ENCODE measurements at regions not wholly inside any gene's neighbourhood (a gene's known extent, or its start where the extent isn't known, plus 50 kb on each side); places are given as distances from the start of the nearest gene placed in this dataset.
A peak's percentile ranks its signal among the peaks of the same experiment; 100 is the strongest.

- Histone ChIP-seq H3K4me1 (ENCODE audit: control insufficient read depth, insufficient read depth, low read length) (peaks cover 6% of the 10 kb centered on the region), H3K27me3 (ENCODE audit: control insufficient read depth, insufficient read depth, low read length, poor library complexity, severe bottlenecking) (no peaks in the 10 kb centered on the region), H3K27ac (ENCODE audit: low read depth, low read length) (no peak overlapping the region), H3K4me3 (ENCODE audit: low read length) (no peak overlapping the region), H3K9me3 (ENCODE audit: control insufficient read depth, low read length) (peaks cover 25% of the 10 kb centered on the region), H3K9ac (ENCODE audit: extremely low read depth, low read length, poor library complexity, severe bottlenecking) (no peak overlapping the region), H3K36me3 (ENCODE audit: control insufficient read depth, insufficient read depth, low read length) (no peaks in the 10 kb centered on the region)
- Mint-ChIP-seq H3K27ac (no peak overlapping the region), H3K36me3 (ENCODE audit: low read depth) (no peaks in the 10 kb centered on the region), H3K4me3 (no peak overlapping the region), H3K27me3 (ENCODE audit: insufficient read depth) (no peaks in the 10 kb centered on the region), H3K9me3 (peaks cover 7% of the 10 kb centered on the region), H3K4me1 (peaks cover 16% of the 10 kb centered on the region)
- 80 to 96% methylated on average over 1 of the region's 1 CpG for WGBS, 2 experiments (ENCODE audit: insufficient coverage in 1 of 2, insufficient read length in 1 of 2)
- TF ChIP-seq, protein P1, sequence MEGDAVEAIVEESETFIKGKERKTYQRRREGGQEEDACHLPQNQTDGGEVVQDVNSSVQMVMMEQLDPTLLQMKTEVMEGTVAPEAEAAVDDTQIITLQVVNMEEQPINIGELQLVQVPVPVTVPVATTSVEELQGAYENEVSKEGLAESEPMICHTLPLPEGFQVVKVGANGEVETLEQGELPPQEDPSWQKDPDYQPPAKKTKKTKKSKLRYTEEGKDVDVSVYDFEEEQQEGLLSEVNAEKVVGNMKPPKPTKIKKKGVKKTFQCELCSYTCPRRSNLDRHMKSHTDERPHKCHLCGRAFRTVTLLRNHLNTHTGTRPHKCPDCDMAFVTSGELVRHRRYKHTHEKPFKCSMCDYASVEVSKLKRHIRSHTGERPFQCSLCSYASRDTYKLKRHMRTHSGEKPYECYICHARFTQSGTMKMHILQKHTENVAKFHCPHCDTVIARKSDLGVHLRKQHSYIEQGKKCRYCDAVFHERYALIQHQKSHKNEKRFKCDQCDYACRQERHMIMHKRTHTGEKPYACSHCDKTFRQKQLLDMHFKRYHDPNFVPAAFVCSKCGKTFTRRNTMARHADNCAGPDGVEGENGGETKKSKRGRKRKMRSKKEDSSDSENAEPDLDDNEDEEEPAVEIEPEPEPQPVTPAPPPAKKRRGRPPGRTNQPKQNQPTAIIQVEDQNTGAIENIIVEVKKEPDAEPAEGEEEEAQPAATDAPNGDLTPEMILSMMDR (conservative IDR thresholded peaks at IDR 0.05) = no peak
- no peak for DNase-seq
These were observed 90.3 kb downstream of the DIRAS2 start for GRCh38 chr9:90552317-90552716.

- DNase-seq = no peak
- Histone ChIP-seq H3K36me3 (ENCODE audit: control insufficient read depth, insufficient read depth, low read length) (no peaks in the 10 kb centered on the region), H3K9ac (ENCODE audit: extremely low read depth, low read length, poor library complexity, severe bottlenecking) (no peak overlapping the region), H3K4me3 (ENCODE audit: low read length) (no peak overlapping the region), H3K27me3 (ENCODE audit: control insufficient read depth, insufficient read depth, low read length, poor library complexity, severe bottlenecking) (no peaks in the 10 kb centered on the region), H3K4me1 (ENCODE audit: control insufficient read depth, insufficient read depth, low read length) (peaks cover 6% of the 10 kb centered on the region), H3K9me3 (ENCODE audit: control insufficient read depth, low read length) (peaks cover 9% of the 10 kb centered on the region), H3K27ac (ENCODE audit: low read depth, low read length) (peak overlapping the region; percentile 74)
- H3K27me3 Mint-ChIP-seq (ENCODE audit: insufficient read depth) = no peaks in the 10 kb centered on the region
- TF ChIP-seq, protein P1 (conservative IDR thresholded peaks at IDR 0.05) = no peak
- H3K27ac Mint-ChIP-seq = no peak overlapping the region
- peaks cover 16% of the 10 kb centered on the region for H3K4me1 Mint-ChIP-seq
- H3K9me3 Mint-ChIP-seq = no peaks in the 10 kb centered on the region
- H3K36me3 Mint-ChIP-seq (ENCODE audit: low read depth) = no peaks in the 10 kb centered on the region
- WGBS, 2 experiments (ENCODE audit: insufficient coverage in 1 of 2, insufficient read length in 1 of 2) = 84 to 96% methylated on average over 4 to 7 of the region's 7 CpGs
- H3K4me3 Mint-ChIP-seq = no peak overlapping the region
These were observed 87.1 kb downstream of the DIRAS2 start for GRCh38 chr9:90555351-90556057.

- Mint-ChIP-seq H3K9me3 (no peaks in the 10 kb centered on the region), H3K27me3 (ENCODE audit: insufficient read depth) (no peaks in the 10 kb centered on the region), H3K36me3 (ENCODE audit: low read depth) (no peaks in the 10 kb centered on the region), H3K27ac (no peak overlapping the region), H3K4me1 (peaks cover 15% of the 10 kb centered on the region), H3K4me3 (no peak overlapping the region)
- no peaks in the 10 kb centered on the region for H3K9me3 ChIP-seq (ENCODE audit: control insufficient read depth, low read length)
- H3K36me3 ChIP-seq (ENCODE audit: control insufficient read depth, insufficient read depth, low read length) = no peaks in the 10 kb centered on the region
- no peak overlapping the region for H3K9ac ChIP-seq (ENCODE audit: extremely low read depth, low read length, poor library complexity, severe bottlenecking)
- no peak overlapping the region for H3K27ac ChIP-seq (ENCODE audit: low read depth, low read length)
- WGBS, 2 experiments (ENCODE audit: insufficient coverage in 1 of 2, insufficient read length in 1 of 2) = 83 to 94% methylated on average over 4 to 5 of the region's 5 CpGs
- no peak for DNase-seq
- TF ChIP-seq, protein P1 (conservative IDR thresholded peaks at IDR 0.05) = no peak
- no peak overlapping the region for H3K4me3 ChIP-seq (ENCODE audit: low read length)
- peaks cover 6% of the 10 kb centered on the region for H3K4me1 ChIP-seq (ENCODE audit: control insufficient read depth, insufficient read depth, low read length)
- H3K27me3 ChIP-seq (ENCODE audit: control insufficient read depth, insufficient read depth, low read length, poor library complexity, severe bottlenecking) = no peaks in the 10 kb centered on the region
These were observed 85.5 kb downstream of the DIRAS2 start for GRCh38 chr9:90556897-90557675.

Measured in endodermal cell (in vitro differentiated cells).